ENCODE measurements at regions not wholly inside any gene's neighbourhood (a gene's known extent, or its start where the extent isn't known, plus 50 kb on each side); places are given as distances from the start of the nearest gene placed in this dataset.
A peak's percentile ranks its signal among the peaks of the same experiment; 100 is the strongest.

- FAIRE-seq (no peak), DNase-seq (ENCODE audit: insufficient read length, low spot score) (no peak)
These were observed 362.0 kb downstream of the CBLL2 start for GRCh38 chrX:22634751-22635150.

DNA sequence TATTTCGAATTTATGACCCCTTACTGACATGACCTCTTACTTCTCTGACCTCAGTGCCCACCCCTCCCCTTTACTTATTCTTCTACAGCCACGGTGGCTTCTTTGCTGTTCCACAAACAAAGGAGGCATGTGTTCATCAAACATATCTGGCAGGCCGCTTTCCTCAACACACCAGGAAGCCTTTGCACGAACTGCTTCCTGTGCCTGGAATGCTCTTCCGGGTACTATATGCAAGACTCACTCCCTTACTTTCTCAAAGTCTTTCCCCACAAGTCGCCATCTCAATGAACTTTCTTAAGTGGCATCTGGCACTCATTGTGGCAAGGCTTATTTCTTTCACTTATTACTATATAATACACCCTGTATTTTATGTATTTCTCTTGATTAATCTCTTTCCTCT lies 351.5 kb upstream of the DDX53 start:
- no peak for FAIRE-seq
- DNase-seq (ENCODE audit: insufficient read length, low spot score), result no peak

DNA sequence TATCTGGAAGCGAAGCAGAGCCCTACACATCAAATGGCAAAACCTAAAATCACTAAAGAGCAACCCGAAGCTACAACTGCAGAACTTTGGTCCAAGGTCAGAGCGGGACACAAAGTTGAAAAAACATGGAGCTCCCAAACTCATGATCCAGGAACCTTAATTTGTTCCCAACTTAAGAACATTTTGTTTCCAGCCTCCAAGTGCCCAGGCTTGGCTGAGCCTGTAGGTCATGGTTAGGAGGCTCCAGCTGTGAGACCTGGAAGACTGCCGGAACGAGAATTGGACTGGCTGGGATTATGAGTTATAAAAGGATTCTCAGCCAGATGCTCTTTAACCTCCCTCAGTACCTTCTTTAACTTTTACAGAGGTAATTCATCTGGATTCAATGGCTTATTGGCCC lies 349.1 kb upstream of the DDX53 start:
- FAIRE-seq (no peak), DNase-seq (ENCODE audit: insufficient read length, low spot score) (no peak)

- DNase-seq (ENCODE audit: insufficient read length, low spot score) (no peak), FAIRE-seq (no peak)
These were observed 347.2 kb upstream of the DDX53 start for GRCh38 chrX:22652596-22652995.

DNA sequence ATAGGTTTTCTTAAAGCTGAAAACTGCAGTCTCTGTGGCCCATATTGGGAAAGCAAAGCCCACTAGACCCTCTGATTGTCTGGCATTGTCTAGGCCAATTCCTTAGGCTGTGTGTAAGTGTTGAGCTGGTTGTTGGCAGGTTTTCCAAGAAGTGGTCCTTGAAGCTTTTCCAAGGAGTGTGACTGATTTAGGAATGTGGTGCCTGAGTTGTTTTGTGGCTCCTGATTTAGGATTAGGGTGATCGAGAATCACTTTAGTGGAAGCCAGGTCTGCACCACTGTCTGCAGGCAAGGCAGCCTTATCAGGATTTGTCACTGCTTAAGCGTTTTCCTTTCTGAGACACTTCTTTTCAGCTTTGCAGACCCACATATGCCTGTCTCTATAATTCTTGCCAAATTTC lies 339.0 kb upstream of the DDX53 start:
- no peak for FAIRE-seq
- no peak for DNase-seq (ENCODE audit: insufficient read length, low spot score)

GRCh38 chrX:22662776-22663175 lies 337.0 kb upstream of the DDX53 start:
- DNase-seq (ENCODE audit: insufficient read length, low spot score) (no peak), FAIRE-seq (no peak)

DNA sequence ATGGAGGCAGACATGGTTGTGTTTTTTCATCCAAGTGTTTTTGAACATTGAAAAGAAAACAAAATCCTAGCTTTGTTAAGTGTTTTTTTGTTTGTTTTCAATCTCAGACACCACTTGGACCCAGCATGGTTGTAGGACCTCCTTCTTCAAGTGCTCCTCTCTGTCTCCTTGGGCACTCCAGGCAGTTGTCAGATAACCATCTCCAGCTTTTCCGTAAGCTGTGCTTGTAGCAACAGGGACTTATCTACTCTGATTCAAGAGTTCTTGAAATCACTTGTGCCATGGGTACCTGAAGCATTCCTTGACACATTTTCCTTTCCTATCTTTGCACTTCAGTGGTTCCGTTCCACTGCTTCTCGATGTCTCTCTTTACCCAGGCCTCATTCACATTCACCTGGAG lies 334.9 kb upstream of the DDX53 start:
- FAIRE-seq (no peak), DNase-seq (ENCODE audit: insufficient read length, low spot score) (no peak)

DNA sequence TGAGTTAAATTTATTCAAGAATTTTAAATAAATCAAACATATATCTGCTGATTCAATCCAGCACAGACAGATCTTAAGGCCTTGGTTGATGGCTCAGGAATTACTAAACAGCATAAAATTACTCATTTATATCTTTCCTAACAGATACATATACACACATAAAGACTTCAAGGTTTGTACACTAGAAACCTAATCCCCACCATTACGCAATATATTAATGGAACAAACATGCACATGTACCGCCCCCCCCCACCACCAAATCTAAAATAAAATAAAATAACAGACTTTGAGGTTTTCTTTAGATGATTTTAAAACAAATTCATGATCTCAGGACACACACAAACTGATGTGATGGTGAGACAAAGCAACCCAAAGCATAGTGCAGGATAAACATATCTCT lies 333.9 kb upstream of the DDX53 start:
- FAIRE-seq, result no peak
- DNase-seq (ENCODE audit: insufficient read length, low spot score), result no peak

- no peak for DNase-seq (ENCODE audit: insufficient read length, low spot score)
These were observed 333.3 kb upstream of the DDX53 start for GRCh38 chrX:22666441-22666840.

DNA sequence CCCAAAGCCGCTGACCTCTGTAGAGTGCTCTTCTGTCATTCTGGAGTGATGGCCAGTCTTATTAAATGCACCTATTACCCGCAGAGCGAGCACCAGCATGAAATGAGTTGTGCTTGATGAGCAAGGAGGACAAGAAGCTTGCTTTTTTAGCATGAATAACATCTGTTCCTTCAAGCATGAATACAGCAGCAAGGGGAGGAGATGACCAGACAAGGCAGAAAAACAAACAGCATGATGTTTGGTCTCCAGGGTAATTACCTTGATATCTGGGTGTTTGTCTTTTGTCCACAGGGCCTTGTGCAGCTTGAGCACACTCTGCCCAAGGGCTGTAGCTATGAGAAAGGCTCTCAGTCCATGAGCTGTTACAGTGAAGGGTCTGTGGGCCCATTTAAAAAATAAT lies 324.8 kb upstream of the DDX53 start:
- DNase-seq (ENCODE audit: insufficient read length, low spot score) (no peak), FAIRE-seq (no peak)

More at GRCh38 chrX:22666441-22666840, 333.3 kb upstream of the DDX53 start:
- no peak for FAIRE-seq

DNA sequence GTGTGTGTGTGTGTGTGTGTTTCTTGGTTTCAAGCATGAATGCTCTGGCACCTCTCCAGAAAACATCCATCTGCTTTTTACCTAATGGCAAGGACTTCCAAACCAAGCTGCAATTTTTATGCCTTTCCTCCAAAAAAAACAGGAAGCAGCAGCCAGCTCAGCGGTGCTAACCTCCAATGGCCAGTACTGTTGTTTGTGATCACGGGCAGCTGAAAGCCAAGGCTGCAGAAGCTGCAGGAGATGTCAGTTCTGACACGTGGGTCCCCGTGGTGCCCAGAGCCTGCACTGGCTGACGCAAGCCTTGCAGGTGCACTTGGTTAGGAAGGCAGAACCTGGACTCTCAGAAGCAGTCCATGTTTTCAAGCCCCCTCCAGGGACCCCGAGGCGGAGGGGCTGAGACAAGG lies 313.6 kb upstream of the DDX53 start:
- DNase-seq (ENCODE audit: insufficient read length, low spot score) (no peak), FAIRE-seq (no peak)

DNA sequence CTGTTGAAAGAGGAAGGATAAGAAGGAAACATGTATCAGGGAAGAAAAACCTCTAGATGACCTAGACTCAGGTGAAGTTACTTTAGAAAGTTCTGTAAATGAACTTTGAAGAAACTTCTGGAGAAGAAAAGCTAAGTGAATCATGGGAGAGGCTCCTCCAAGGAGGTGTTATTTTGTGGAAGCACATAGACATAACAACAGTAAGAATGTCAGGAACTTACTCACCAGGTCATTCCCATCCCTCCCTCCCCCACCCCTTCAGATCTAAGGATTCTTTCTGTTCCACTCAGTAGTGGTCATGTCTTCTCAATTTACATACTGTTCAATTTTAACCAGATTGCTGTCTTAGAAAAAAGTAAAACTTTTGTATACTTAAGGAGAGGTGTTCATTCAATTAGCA lies 310.5 kb upstream of the DDX53 start:
- FAIRE-seq (peak; percentile 11), DNase-seq (ENCODE audit: insufficient read length, low spot score) (no peak)

GRCh38 chrX:22690116-22690515 lies 309.6 kb upstream of the DDX53 start:
- no peak for DNase-seq (ENCODE audit: insufficient read length, low spot score)
- no peak for FAIRE-seq

DNA sequence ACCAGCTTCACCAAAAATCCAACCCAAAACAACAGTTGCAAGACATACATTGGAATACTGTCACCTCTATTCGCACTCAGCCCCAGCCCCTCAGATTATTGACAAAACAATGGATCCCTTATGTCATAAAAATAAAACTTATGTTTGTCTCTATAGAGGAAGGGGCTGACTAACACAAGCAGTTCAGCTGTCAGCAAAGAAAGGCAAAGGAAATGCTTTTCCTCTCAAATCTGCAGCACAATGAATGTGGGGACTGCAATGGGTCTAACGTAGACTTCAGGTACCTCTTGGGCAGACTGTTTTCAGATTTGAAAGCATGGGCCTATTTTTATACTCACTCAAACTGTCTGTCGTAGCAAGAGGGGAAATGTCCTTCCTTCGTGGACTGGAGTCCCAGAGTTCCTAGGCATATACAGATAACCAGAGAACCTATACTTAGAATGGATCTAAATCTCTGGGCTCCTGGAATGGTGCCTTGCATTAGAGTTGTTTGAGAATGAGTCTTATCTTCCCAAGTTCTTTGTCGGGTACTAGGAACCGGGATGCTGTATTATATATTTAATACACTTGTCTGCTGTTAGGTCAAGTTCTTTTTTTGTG lies 307.7 kb upstream of the DDX53 start:
- no peak for DNase-seq (ENCODE audit: insufficient read length, low spot score)
- FAIRE-seq, result no peak

DNA sequence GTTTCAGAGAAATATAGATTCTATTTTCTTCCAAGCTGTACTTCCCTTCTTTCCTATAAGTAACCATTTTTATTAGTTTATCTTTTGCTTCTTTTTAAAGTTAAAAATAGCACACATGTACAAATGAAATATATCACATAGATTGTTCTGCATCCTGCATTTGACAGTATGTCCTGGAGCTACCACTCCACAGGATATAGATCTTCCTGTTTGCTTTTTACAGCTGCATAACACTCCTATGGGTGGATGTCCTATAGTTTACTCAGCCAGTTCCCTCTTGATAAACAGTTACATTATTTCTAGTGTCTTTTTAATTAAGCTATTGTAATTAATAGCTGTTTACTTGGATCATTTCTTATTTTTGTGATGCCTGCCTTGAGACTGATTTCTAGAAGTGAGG lies 301.6 kb upstream of the DDX53 start:
- FAIRE-seq (no peak), DNase-seq (ENCODE audit: insufficient read length, low spot score) (no peak)

DNA sequence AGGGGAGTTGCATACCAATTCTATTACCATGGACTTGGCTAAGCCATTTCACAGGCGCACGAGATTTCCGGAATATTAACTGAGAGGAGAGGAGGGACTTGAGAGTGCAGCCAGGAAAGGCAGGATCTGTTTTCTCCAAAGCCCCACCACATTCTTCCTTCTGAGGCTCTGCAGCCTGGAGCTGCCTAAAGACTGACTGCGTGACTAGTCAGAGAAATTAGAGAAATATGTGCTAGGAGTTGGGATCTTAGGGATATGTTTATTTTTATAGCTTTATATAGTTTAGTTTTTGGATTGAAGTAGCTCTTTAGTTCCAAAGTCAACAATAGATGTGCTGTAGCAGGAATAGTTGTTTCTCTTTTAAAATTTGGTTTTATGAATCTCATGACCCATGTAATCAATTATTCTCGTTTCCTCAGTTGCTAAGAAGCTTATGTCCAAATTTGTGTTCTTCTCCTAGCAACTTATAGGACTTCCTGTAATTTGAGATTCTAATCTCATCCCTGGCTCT lies 300.1 kb upstream of the DDX53 start:
- DNase-seq (ENCODE audit: insufficient read length, low spot score), result no peak
- peak; percentile 44 for FAIRE-seq

DNA sequence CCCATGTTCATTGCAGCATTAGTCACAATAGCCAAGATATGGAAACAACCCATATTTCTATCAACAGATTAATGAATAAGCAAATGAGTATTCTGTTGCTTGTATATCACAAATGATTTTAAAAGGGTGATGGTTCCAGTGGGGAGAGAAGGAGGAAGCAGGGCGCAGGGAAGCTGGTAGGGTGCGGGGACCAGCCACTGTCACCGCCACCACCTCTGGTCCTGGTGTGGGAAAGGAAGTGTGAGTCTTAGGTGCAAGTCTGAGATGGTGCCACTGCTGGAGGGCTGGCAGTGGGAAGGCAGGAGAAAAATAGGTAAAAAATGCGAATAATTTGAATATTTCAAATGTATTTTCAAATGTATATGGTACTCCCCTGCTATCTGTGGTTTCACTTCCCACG lies 286.8 kb upstream of the DDX53 start:
- FAIRE-seq, result no peak

GRCh38 chrX:22730542-22730941 lies 269.2 kb upstream of the DDX53 start:
- DNase-seq (ENCODE audit: insufficient read length, low spot score), result no peak
- no peak for FAIRE-seq

More for the DNA sequence above, 286.8 kb upstream of the DDX53 start:
- no peak for DNase-seq (ENCODE audit: insufficient read length, low spot score)

- no peak for FAIRE-seq
- DNase-seq (ENCODE audit: insufficient read length, low spot score), result no peak
These were observed 262.2 kb upstream of the DDX53 start for GRCh38 chrX:22737541-22737940.

DNA sequence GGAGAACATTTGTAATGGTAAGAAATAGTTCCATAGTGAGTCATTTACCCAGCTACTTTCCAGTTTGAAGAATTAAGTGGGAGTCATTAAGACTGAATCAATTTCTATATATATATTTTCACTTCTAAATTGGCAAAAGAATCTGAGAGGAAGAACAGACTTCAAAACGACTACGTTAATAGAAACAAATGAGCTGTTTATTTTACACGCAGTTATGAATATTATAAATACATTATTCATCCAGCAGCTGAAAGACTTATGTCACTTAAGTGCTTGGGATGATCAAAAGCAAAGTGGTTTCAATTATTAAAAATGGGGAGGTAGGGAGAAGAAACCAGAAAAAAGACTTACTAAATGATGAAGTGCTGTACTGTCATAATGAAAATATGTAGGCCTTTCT lies 260.5 kb upstream of the DDX53 start:
- DNase-seq (ENCODE audit: insufficient read length, low spot score) (no peak), FAIRE-seq (no peak)

GRCh38 chrX:22740836-22741235 lies 258.9 kb upstream of the DDX53 start:
- FAIRE-seq (no peak), DNase-seq (ENCODE audit: insufficient read length, low spot score) (no peak)

GRCh38 chrX:22742174-22742573 lies 257.6 kb upstream of the DDX53 start:
- FAIRE-seq (no peak), DNase-seq (ENCODE audit: insufficient read length, low spot score) (no peak)

DNA sequence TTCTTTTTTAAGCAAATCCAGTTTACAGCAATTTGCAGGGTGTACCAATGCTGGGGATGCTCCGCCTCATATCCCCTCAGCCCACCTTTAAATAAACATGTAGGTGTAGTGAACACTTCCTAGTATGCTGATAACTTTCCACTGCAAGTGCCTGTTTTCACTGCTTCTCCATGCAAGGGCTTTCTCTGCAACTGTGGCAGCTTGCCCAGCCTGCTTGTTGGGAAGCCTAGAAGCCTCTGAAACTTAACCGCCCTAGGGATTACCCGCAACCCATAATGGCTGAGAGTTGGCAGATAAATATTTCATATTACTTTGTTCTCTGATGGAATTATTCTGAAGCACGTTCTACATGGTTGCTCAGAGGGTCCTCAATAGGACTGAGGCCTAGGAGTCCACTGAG lies 253.7 kb upstream of the DDX53 start:
- DNase-seq (ENCODE audit: insufficient read length, low spot score) (no peak), FAIRE-seq (no peak)

Measured in GM19239 (cell line).